ENCODE measurements at regions not wholly inside any gene's neighbourhood (a gene's known extent, or its start where the extent isn't known, plus 50 kb on each side); places are given as distances from the start of the nearest gene placed in this dataset.
A peak's percentile ranks its signal among the peaks of the same experiment; 100 is the strongest.

DNA sequence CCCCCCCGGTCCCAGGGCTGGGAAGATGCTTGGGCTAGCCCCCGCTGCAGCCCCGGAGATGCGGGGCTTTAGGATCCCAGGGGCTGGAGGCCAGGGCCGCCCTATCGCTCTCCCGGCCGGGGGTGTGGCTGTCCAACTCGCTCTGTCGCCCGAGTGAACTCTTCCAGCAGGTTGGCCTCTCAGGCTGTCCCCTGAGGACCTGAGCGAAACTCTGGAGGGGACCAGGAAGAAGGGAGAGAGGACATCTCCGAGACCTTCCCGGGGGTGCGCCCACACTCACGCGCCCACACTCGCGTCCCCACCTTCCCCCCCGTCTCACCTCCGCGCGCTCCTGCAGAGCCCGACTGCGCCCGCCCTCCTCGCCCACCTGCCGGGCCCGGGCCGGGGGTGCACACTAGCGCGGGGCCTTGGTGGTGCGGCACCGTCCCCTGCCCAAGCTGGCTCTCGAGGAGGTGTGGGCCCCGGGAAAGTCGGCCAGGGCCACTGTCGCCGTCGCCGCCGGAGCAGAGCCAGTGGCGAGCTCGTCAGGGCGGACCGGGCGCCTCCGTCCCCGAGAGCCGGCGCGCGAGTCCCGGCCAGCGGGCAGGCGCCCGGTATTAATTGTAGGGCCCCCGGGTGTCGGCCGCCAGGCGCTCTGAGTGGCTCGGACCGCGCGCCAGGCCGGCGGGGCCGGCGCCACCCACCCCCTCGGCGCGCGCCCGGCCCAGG is 101.7 kb upstream of the SVIL start:
- H3K27ac ChIP-seq, result peak overlapping the region; percentile 98
- ATAC-seq, result peak; percentile 68 to 77 (median 70)
- TF ChIP-seq, protein P1, sequence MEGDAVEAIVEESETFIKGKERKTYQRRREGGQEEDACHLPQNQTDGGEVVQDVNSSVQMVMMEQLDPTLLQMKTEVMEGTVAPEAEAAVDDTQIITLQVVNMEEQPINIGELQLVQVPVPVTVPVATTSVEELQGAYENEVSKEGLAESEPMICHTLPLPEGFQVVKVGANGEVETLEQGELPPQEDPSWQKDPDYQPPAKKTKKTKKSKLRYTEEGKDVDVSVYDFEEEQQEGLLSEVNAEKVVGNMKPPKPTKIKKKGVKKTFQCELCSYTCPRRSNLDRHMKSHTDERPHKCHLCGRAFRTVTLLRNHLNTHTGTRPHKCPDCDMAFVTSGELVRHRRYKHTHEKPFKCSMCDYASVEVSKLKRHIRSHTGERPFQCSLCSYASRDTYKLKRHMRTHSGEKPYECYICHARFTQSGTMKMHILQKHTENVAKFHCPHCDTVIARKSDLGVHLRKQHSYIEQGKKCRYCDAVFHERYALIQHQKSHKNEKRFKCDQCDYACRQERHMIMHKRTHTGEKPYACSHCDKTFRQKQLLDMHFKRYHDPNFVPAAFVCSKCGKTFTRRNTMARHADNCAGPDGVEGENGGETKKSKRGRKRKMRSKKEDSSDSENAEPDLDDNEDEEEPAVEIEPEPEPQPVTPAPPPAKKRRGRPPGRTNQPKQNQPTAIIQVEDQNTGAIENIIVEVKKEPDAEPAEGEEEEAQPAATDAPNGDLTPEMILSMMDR (IDR thresholded peaks at IDR 0.05), result no peak
- H3K36me3 ChIP-seq (ENCODE audit: insufficient read depth in 1 of 2, low read depth in 1 of 2), result peaks cover 0 to 3% of the 10 kb centered on the region in 2 donors
- DNase-seq, result peak; percentile 75 to 83
- intact Hi-C loops (cut with DNase I), result loop anchor here (1.0 to 10.0 kb wide), 8 partner anchors 46 to 208 kb away; no protein-coding TSS in a partner anchor
- H3K4me1 ChIP-seq, result peaks cover 27% of the 10 kb centered on the region
- peak overlapping the region; percentile 94 for H3K4me3 ChIP-seq
- no peaks in the 10 kb centered on the region for H3K27me3 ChIP-seq (ENCODE audit: insufficient read depth in 3 of 3, low read length in 2 of 3)
- 0% methylated on average over 41 to 74 of the region's 74 CpGs for WGBS, 3 donors
- no peaks in the 10 kb centered on the region for H3K9me3 ChIP-seq

DNA sequence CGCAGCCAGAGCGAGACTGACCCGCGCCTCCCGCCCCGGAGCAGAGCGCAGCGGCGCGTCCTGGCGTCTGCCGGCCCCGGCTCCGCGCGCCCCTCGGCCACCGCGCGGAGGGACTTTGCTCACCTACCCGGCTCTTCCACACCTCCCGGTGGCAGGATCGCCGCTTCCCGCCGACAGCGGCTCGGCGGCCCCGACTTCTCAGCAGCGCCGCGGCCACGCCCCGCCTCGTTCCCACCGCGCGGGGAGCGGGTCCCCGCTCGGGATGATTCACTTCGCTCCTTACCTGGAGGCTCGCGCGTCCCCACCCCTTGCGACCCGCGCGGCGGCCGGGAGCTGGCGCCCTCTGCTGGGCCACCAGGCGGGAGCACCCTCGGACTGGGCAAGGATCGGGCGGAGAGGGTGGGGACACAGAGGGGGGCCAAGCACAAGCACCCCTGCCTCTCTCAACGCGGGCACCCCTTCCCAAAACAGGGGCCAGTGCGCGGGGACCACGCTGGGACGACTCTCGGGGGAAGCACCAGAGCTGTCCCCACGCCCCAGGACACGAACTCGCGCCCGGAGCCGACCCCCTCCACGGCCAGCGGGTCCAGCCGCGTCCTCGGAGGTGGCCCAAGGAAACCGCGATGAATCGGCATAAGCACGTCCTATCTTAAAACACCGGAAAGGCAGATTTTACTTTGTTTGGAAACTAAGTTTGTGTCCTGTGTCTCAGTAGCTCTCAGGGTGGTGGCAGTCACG is 101.0 kb upstream of the SVIL start:
- WGBS, 3 donors, result 0% methylated on average over 65 to 81 of the region's 81 CpGs

DNA sequence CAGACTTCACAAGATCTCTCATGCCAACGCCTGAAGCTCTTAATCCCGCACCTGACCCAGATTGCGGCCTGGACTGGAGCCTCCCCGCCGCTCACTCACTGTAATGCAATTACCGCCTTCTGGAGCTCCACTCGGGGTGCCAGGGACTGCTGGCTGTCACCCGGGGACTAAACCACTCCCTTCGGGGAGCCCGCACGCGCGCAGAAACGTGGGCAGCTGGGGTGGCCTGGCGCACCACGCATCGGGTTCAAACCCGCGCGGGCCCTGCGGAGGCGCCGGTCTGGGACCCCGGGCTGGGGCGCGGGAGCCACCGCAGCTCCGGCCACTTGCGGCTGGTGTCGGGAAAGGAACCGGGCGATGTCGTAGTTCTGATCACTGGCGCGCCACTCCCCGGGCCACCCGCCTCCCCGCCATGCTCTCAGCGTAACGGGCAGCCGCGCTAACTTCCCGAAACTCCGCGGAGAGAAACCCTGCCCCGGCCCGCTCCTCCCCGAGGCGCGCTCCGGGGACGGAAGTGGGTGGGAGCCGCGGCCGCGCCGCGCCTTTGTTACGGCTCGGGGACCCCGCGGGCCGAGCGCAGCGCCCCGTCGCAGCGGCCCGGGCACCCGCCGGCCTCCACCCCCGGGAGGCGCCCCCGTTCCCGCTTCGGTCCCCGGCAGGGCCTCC is 100.3 kb upstream of the SVIL start:
- H3K27ac ChIP-seq, result peak overlapping the region; percentile 98
- DNase-seq (peak; percentile 75 to 91), ATAC-seq (peak; percentile 33 to 60 (median 47))
- H3K27me3 ChIP-seq (ENCODE audit: insufficient read depth in 3 of 3, low read length in 2 of 3), result no peaks in the 10 kb centered on the region
- intact Hi-C loops (cut with DNase I), result loop anchor here (5.0 to 10.0 kb wide), 7 partner anchors 47 to 210 kb away; no protein-coding TSS in a partner anchor
- TF ChIP-seq, protein P1 (IDR thresholded peaks at IDR 0.05), result no peak
- WGBS, 3 donors, result 0 to 1% (median 1%) methylated on average over 48 to 77 of the region's 77 CpGs
- peak overlapping the region; percentile 94 for H3K4me3 ChIP-seq
- no peaks in the 10 kb centered on the region for H3K9me3 ChIP-seq
- peaks cover 0 to 3% of the 10 kb centered on the region in 2 donors for H3K36me3 ChIP-seq (ENCODE audit: insufficient read depth in 1 of 2, low read depth in 1 of 2)
- peaks cover 40% of the 10 kb centered on the region for H3K4me1 ChIP-seq

More for the DNA sequence above, 101.0 kb upstream of the SVIL start:
- Histone ChIP-seq H3K36me3 (ENCODE audit: insufficient read depth in 1 of 2, low read depth in 1 of 2) (peaks cover 0 to 3% of the 10 kb centered on the region in 2 donors), H3K9me3 (no peaks in the 10 kb centered on the region), H3K27ac (peak overlapping the region; percentile 98), H3K4me3 (peak overlapping the region; percentile 94), H3K27me3 (ENCODE audit: insufficient read depth in 3 of 3, low read length in 2 of 3) (no peaks in the 10 kb centered on the region), H3K4me1 (peaks cover 33% of the 10 kb centered on the region)
- peak; percentile 86 to 95 for DNase-seq
- TF ChIP-seq, protein P1 (IDR thresholded peaks at IDR 0.05), result peak; percentile 87
- peak; percentile 83 to 90 (median 86) for ATAC-seq
- intact Hi-C loops (cut with DNase I), result loop anchor here (1.0 to 10.0 kb wide), 8 partner anchors 47 to 209 kb away; no protein-coding TSS in a partner anchor

DNA sequence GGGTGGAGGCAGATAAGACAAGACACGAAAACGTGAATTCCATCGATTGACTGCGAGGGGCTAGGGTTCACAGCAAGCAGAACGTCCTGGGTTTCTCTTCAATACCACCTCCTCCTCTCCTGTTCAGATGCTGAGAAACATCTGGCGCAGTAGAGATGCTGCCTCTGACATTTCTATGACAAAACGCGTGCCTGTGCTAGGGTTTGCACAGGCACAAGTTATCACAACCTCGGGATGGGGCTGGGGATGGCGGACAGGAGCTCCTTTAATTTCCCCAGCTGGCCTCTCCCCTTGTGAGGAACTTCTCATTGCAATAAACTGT is 99.8 kb upstream of the SVIL start:
- no peak for DNase-seq

More for the DNA sequence above, 99.8 kb upstream of the SVIL start:
- Histone ChIP-seq H3K27me3 (ENCODE audit: insufficient read depth in 3 of 3, low read length in 2 of 3) (no peaks in the 10 kb centered on the region), H3K4me3 (peak overlapping the region; percentile 94), H3K27ac (peak overlapping the region; percentile 98), H3K9me3 (no peaks in the 10 kb centered on the region), H3K36me3 (ENCODE audit: insufficient read depth in 1 of 2, low read depth in 1 of 2) (peaks cover 0 to 3% of the 10 kb centered on the region in 2 donors), H3K4me1 (peaks cover 41% of the 10 kb centered on the region)
- TF ChIP-seq, protein P1 (IDR thresholded peaks at IDR 0.05), result no peak
- intact Hi-C loops (cut with DNase I), result loop anchor here (5.0 to 10.0 kb wide), 3 partner anchors 87 to 210 kb away; no protein-coding TSS in a partner anchor
- ATAC-seq, result no peak
- WGBS, 3 donors, result 46 to 64% (median 49%) methylated on average over 10 of the region's 10 CpGs
